LNCAP (cell line): ENCODE measurements at regions not wholly inside any gene's neighbourhood (a gene's known extent, or its start where the extent isn't known, plus 50 kb on each side); places are given as distances from the start of the nearest gene placed in this dataset.

ENCODE experiments used
- CTCF ChIP-seq: fragments of 450-650 bp; IDR thresholded peaks from 2 replicates; pipeline ENCODE4 v1.5.1; 2017; ENCODE audit warnings: mild to moderate bottlenecking

- peak; percentile 96 for TF ChIP-seq CTCF
Observed at GRCh38 chr14:106308839-106309389, 782.5 kb downstream of the TMEM121 start.

GRCh38 chr14:106309423-106309822 lies 783.0 kb downstream of the TMEM121 start:
- no peak for TF ChIP-seq CTCF

GRCh38 chr14:106315436-106315835 lies 789.1 kb downstream of the TMEM121 start:
- TF ChIP-seq CTCF: no peak

- TF ChIP-seq CTCF: no peak
Observed at GRCh38 chr14:106317593-106317992, 791.2 kb downstream of the TMEM121 start.

- peak; percentile 77 for TF ChIP-seq CTCF
Observed at GRCh38 chr14:106318700-106319099, 792.3 kb downstream of the TMEM121 start.

GRCh38 chr14:106327234-106327633 lies 800.9 kb downstream of the TMEM121 start:
- no peak for TF ChIP-seq CTCF

- TF ChIP-seq CTCF: peak; percentile 85
Observed at GRCh38 chr14:106334428-106335109, 808.2 kb downstream of the TMEM121 start.

- no peak for TF ChIP-seq CTCF
Observed at GRCh38 chr14:106343626-106344025, 817.2 kb downstream of the TMEM121 start.
